NCI-H446 treated with DMSO at 0.1 percent for 48 hours (cell line): ENCODE measurements at regions not wholly inside any gene's neighbourhood (a gene's known extent, or its start where the extent isn't known, plus 50 kb on each side); places are given as distances from the start of the nearest gene placed in this dataset.
"Not testable (repeated sequence)": the region's sequence is repeated elsewhere in the genome, so short reads cannot be mapped to it uniquely, and the experiment has no call there.

ENCODE experiments used
- DNase-seq: peaks from one replicate; lab custom pipeline; 2025; lab: John Stamatoyannopoulos, UW

- no peak for DNase-seq
These were observed 278.0 kb upstream of the MGAT5 start for GRCh38 chr2:133975676-133976428.

GRCh38 chr2:133976659-133977058 lies 277.2 kb upstream of the MGAT5 start:
- DNase-seq = no peak

- no peak for DNase-seq
These were observed 276.5 kb upstream of the MGAT5 start for GRCh38 chr2:133977405-133977804.

- no peak for DNase-seq
These were observed 271.6 kb upstream of the MGAT5 start for GRCh38 chr2:133982256-133982655.

GRCh38 chr2:133985563-133985962 lies 268.3 kb upstream of the MGAT5 start:
- no peak for DNase-seq

GRCh38 chr2:133986081-133986837 lies 267.6 kb upstream of the MGAT5 start:
- DNase-seq = no peak

GRCh38 chr2:133986881-133987795 lies 266.7 kb upstream of the MGAT5 start:
- DNase-seq = no peak

- no peak for DNase-seq
These were observed 265.5 kb upstream of the MGAT5 start for GRCh38 chr2:133988316-133988891.

GRCh38 chr2:133991606-133992168 lies 262.2 kb upstream of the MGAT5 start:
- no peak for DNase-seq

GRCh38 chr2:133992454-133992853 lies 261.4 kb upstream of the MGAT5 start:
- DNase-seq = no peak

- DNase-seq = peak; percentile 97
These were observed 260.7 kb upstream of the MGAT5 start for GRCh38 chr2:133993160-133993559.

- not testable (repeated sequence) for DNase-seq
These were observed 255.1 kb upstream of the MGAT5 start for GRCh38 chr2:133998726-133999125.

GRCh38 chr2:134002391-134002790 lies 251.5 kb upstream of the MGAT5 start:
- no peak for DNase-seq

- DNase-seq = no peak
These were observed 251.0 kb upstream of the MGAT5 start for GRCh38 chr2:134002921-134003320.

- DNase-seq = no peak
These were observed 249.4 kb upstream of the MGAT5 start for GRCh38 chr2:134004467-134004866.

- DNase-seq = no peak
These were observed 245.0 kb upstream of the MGAT5 start for GRCh38 chr2:134008837-134009236.

GRCh38 chr2:134009440-134009839 lies 244.4 kb upstream of the MGAT5 start:
- DNase-seq = no peak

GRCh38 chr2:134009906-134010305 lies 244.0 kb upstream of the MGAT5 start:
- not testable (repeated sequence) for DNase-seq

GRCh38 chr2:134011936-134012586 lies 241.8 kb upstream of the MGAT5 start:
- DNase-seq = no peak

GRCh38 chr2:134014196-134014960 lies 239.5 kb upstream of the MGAT5 start:
- no peak for DNase-seq
